HCT116 (cell line): ENCODE measurements at regions not wholly inside any gene's neighbourhood (a gene's known extent, or its start where the extent isn't known, plus 50 kb on each side); places are given as distances from the start of the nearest gene placed in this dataset.

Source experiments
- ATAC-seq: fragments of 200-7000 bp; cut with Tn5 transposase; 2 replicates; pipeline ENCODE4 v1.9.1; 2020; ENCODE audit warnings: mild to moderate bottlenecking, moderate library complexity
- BruUV-seq: library from RNA; stranded (reverse); fragments of 400-500 nt; replicated peaks from 2 replicates; lab custom pipeline; 2021; lab: Mats Ljungman, UMichigan
- CTCF ChIA-PET: fragments of 300-600 bp; sonication (Branson Sonifier 250); formaldehyde crosslinking; loops from one replicate; lab custom pipeline; 2021; ENCODE audit warnings: antibody characterized with exemption; lab: Charles Lee
- POLR2A ChIA-PET: fragments of 300-600, 350-600 bp; sonication (Branson Sonifier 250); formaldehyde crosslinking; loops from one replicate; lab custom pipeline; 2021; ENCODE audit warnings: antibody characterized with exemption; lab: Charles Lee
- RAD21 ChIA-PET, 2 experiments: fragments of 300-600 bp; sonication (Branson Sonifier 250); formaldehyde crosslinking; loops; one replicate each; lab custom pipeline; 2023; ENCODE audit warnings: low total read pairs in 2 of 2; ENCODE audit not compliant: uncharacterized antibody in 2 of 2, unreplicated experiment in 2 of 2, low non-redundant PET in 1 of 2; lab: Charles Lee
- DNase-seq: peaks from one replicate; pipeline ENCODE4 v3.0.0-alpha.2; 2010; ENCODE audit warnings: low read depth, low spot score
- H2AFZ ChIP-seq: fragments of 200-600 bp; shearing (Covaris generic), sonication (generic); 2 replicates; pipeline ENCODE4 v1.6.1; 2017; ENCODE audit warnings: low read depth, mixed run types, mixed read lengths, antibody characterized with exemption, low read length; ENCODE audit not compliant: poor library complexity, severe bottlenecking
- H3K27ac ChIP-seq: 2 replicates; pipeline ENCODE4 v1.5.1; 2012; ENCODE audit warnings: low read depth, low read length
- H3K27me3 ChIP-seq: fragments of 200-600 bp; sonication (generic); 2 replicates; pipeline ENCODE4 v1.6.1; 2016; ENCODE audit warnings: mixed run types, low read length, mixed read lengths; ENCODE audit not compliant: insufficient read depth
- H3K36me3 ChIP-seq, 2 experiments: fragments of 200-500 bp in 1 of 2; fragments of 200-600 bp in 1 of 2; sonication (Bioruptor generic) in 1 of 2; sonication (generic) in 1 of 2; 2 replicates each; pipeline versions ENCODE4 v1.5.1 to v1.6.1; 2014 to 2016; ENCODE audit warnings: low read length in 2 of 2, inconsistent platforms in 1 of 2, mixed read lengths in 1 of 2, mixed run types in 1 of 2; ENCODE audit not compliant: insufficient read depth in 2 of 2, control insufficient read depth in 1 of 2
- H3K4me1 ChIP-seq, 2 experiments: fragments of 200-600 bp in 1 of 2; sonication (generic) in 1 of 2; 2 replicates each; pipeline versions ENCODE4 v1.5.1 to v1.6.1; 2012 to 2017; ENCODE audit warnings: low read length in 2 of 2, inconsistent platforms in 1 of 2, mild to moderate bottlenecking in 1 of 2, mixed read lengths in 1 of 2, mixed run types in 1 of 2, moderate library complexity in 1 of 2; ENCODE audit not compliant: insufficient read depth in 2 of 2, control insufficient read depth in 1 of 2
- H3K4me2 ChIP-seq: fragments of 200-600 bp; sonication (generic); 2 replicates; pipeline ENCODE4 v1.6.1; 2017; ENCODE audit warnings: mixed run types, low read length, mixed read lengths
- H3K4me3 ChIP-seq, 2 experiments: fragments of 200-600 bp in 1 of 2; sonication (generic) in 1 of 2; replicated peaks in 1 of 2; 2 replicates each; pipeline ENCODE4 v1.5.1; 2011 to 2016; ENCODE audit warnings: low read length in 2 of 2, control low read depth in 1 of 2, low read depth in 1 of 2, mild to moderate bottlenecking in 1 of 2, mixed read lengths in 1 of 2, mixed run types in 1 of 2
- H3K79me2 ChIP-seq: fragments of 200-600 bp; sonication (generic); 2 replicates; pipeline ENCODE4 v1.6.1; 2017; ENCODE audit warnings: mild to moderate bottlenecking, mixed run types, low read length, moderate library complexity, mixed read lengths; ENCODE audit not compliant: insufficient read depth
- H3K9ac ChIP-seq: fragments of 200-600 bp; sonication (generic); 2 replicates; pipeline ENCODE4 v1.6.1; 2016; ENCODE audit warnings: low read length, mixed read lengths
- H3K9me2 ChIP-seq: fragments of 200-600 bp; sonication (generic), shearing (Covaris generic); 2 replicates; pipeline ENCODE4 v1.6.1; 2017; ENCODE audit warnings: mixed run types, mild to moderate bottlenecking, moderate library complexity; ENCODE audit not compliant: insufficient read depth
- H3K9me3 ChIP-seq, 2 experiments: fragments of 200-500 bp in 1 of 2; fragments of 200-600 bp in 1 of 2; sonication (Bioruptor generic) in 1 of 2; sonication (generic) in 1 of 2; 2 replicates each; pipeline ENCODE4 v1.6.1; 2014 to 2017; ENCODE audit warnings: low read length in 2 of 2, mixed read lengths in 2 of 2, inconsistent platforms in 1 of 2, low read depth in 1 of 2, mild to moderate bottlenecking in 1 of 2, mixed run types in 1 of 2, moderate library complexity in 1 of 2; ENCODE audit not compliant: control insufficient read depth in 1 of 2, insufficient read depth in 1 of 2
- H4K20me1 ChIP-seq: fragments of 200-600 bp; sonication (generic), shearing (Covaris generic); 2 replicates; pipeline ENCODE4 v1.6.1; 2017; ENCODE audit warnings: mixed run types, mild to moderate bottlenecking, moderate library complexity; ENCODE audit not compliant: insufficient read depth
- ATF3 ChIP-seq: IDR thresholded peaks from 2 replicates; pipeline ENCODE4 v1.6.1; 2012
- CEBPB ChIP-seq: IDR thresholded peaks from 2 replicates; pipeline ENCODE4 v1.6.1; 2012; ENCODE audit warnings: low read depth
- CTCF ChIP-seq, 3 experiments: fragments of 200-600 bp in 1 of 3; sonication (generic) in 1 of 3; IDR thresholded peaks in 2 of 3; conservative IDR thresholded peaks in 1 of 3; 2 replicates each; pipeline ENCODE4 v1.5.1; 2012 to 2017; ENCODE audit warnings: low read depth in 2 of 3, low read length in 2 of 3, antibody characterized with exemption in 1 of 3, borderline replicate concordance in 1 of 3, control low read depth in 1 of 3, mild to moderate bottlenecking in 1 of 3, mixed read lengths in 1 of 3, mixed run types in 1 of 3, moderate library complexity in 1 of 3; ENCODE audit not compliant: insufficient read depth in 1 of 3
- ELF1 ChIP-seq: IDR thresholded peaks from 2 replicates; pipeline ENCODE4 v1.6.1; 2012; ENCODE audit warnings: low read depth, borderline replicate concordance
- JUND ChIP-seq: IDR thresholded peaks from 2 replicates; pipeline ENCODE4 v1.6.1; 2012
- POLR2A ChIP-seq: IDR thresholded peaks from 2 replicates; pipeline ENCODE4 v1.7.0; 2011; ENCODE audit warnings: borderline replicate concordance; ENCODE audit not compliant: insufficient read depth, insufficient read length; ENCODE audit errors: extremely low read depth
- POLR2AphosphoS5 ChIP-seq: IDR thresholded peaks from 2 replicates; pipeline ENCODE4 v1.6.1; 2011; ENCODE audit warnings: mild to moderate bottlenecking, low read depth, low read length, moderate library complexity
- RAD21 ChIP-seq: IDR thresholded peaks from 2 replicates; pipeline ENCODE4 v1.6.1; 2012; ENCODE audit warnings: low read depth, mild to moderate bottlenecking
- TCF7L2 ChIP-seq: IDR thresholded peaks from 2 replicates; pipeline ENCODE4 v1.7.0; 2011; ENCODE audit warnings: borderline replicate concordance, inconsistent platforms; ENCODE audit not compliant: insufficient read depth, insufficient read length; ENCODE audit errors: extremely low read depth
- YY1 ChIP-seq: IDR thresholded peaks from 2 replicates; pipeline ENCODE4 v1.6.1; 2011; ENCODE audit warnings: low read length, low read depth, moderate library complexity, mild to moderate bottlenecking; ENCODE audit not compliant: insufficient replicate concordance; ENCODE audit errors: extremely low read depth
- ZNF274 ChIP-seq: fragments of 200-500 bp; sonication (Bioruptor generic); IDR thresholded peaks from 2 replicates; pipeline ENCODE4 v1.6.1; 2014; ENCODE audit warnings: mild to moderate bottlenecking, low read depth, low read length, inconsistent platforms
- intact Hi-C: fragments of 100-400 bp; cut with micrococcal nuclease; formaldehyde crosslinking; loops from 2 replicates; pipeline ENCODE4 v1.10.0; 2022
- TF ChIP-seq, protein P1 (sequence below): IDR thresholded peaks from 2 replicates; pipeline ENCODE4 v1.6.1; 2012; ENCODE audit warnings: low read depth

- Histone ChIP-seq H3K4me1 (peaks cover 13 to 23% of the 10 kb centered on the region in 2 experiments), H3K9me3 (no peaks in the 10 kb centered on the region), H2AFZ (peak overlapping the region; percentile 6), H3K27me3 (no peaks in the 10 kb centered on the region), H3K27ac (no peak overlapping the region), H3K36me3 (no peaks in the 10 kb centered on the region), H3K79me2 (no peaks in the 10 kb centered on the region), H3K4me3 (no peak overlapping the region), H3K4me2 (peak overlapping the region; percentile 76), H3K9ac (no peak overlapping the region), H3K9me2 (no peaks in the 10 kb centered on the region), H4K20me1 (no peaks in the 10 kb centered on the region)
- ATAC-seq (no peak), DNase-seq (no peak)
- intact Hi-C loops, result no loop called here
- RAD21 ChIA-PET, result no interaction called here
- no TSS peak for BruUV-seq
- POLR2A ChIA-PET, result no interaction called here
- CTCF ChIA-PET, result no interaction called here
- TF ChIP-seq CTCF (IDR thresholded peaks at IDR 0.05 in 2 of 3, conservative IDR thresholded peaks at IDR 0.05 in 1 of 3; ENCODE audit: borderline replicate concordance in 1 of 3, insufficient read depth in 1 of 3, low read depth in 2 of 3, low read length in 2 of 3) (no peak), POLR2AphosphoS5 (no peak), ELF1 (no peak), JUND (no peak), ZNF274 (no peak), ATF3 (no peak), POLR2A (no peak), CEBPB (no peak), RAD21 (no peak), YY1 (no peak), TCF7L2 (no peak)
- TF ChIP-seq, protein P1, sequence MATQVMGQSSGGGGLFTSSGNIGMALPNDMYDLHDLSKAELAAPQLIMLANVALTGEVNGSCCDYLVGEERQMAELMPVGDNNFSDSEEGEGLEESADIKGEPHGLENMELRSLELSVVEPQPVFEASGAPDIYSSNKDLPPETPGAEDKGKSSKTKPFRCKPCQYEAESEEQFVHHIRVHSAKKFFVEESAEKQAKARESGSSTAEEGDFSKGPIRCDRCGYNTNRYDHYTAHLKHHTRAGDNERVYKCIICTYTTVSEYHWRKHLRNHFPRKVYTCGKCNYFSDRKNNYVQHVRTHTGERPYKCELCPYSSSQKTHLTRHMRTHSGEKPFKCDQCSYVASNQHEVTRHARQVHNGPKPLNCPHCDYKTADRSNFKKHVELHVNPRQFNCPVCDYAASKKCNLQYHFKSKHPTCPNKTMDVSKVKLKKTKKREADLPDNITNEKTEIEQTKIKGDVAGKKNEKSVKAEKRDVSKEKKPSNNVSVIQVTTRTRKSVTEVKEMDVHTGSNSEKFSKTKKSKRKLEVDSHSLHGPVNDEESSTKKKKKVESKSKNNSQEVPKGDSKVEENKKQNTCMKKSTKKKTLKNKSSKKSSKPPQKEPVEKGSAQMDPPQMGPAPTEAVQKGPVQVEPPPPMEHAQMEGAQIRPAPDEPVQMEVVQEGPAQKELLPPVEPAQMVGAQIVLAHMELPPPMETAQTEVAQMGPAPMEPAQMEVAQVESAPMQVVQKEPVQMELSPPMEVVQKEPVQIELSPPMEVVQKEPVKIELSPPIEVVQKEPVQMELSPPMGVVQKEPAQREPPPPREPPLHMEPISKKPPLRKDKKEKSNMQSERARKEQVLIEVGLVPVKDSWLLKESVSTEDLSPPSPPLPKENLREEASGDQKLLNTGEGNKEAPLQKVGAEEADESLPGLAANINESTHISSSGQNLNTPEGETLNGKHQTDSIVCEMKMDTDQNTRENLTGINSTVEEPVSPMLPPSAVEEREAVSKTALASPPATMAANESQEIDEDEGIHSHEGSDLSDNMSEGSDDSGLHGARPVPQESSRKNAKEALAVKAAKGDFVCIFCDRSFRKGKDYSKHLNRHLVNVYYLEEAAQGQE, result no peak
Measured at GRCh38 chr4:20616313-20616712, 83.9 kb upstream of the PACRGL start.
